ENCODE measurements at regions not wholly inside any gene's neighbourhood (a gene's known extent, or its start where the extent isn't known, plus 50 kb on each side); places are given as distances from the start of the nearest gene placed in this dataset.
"Not testable (repeated sequence)": the region's sequence is repeated elsewhere in the genome, so short reads cannot be mapped to it uniquely, and the experiment has no call there.

- Histone ChIP-seq H3K9me3 (no peaks in the 10 kb centered on the region), H3K4me1 (no peaks in the 10 kb centered on the region), H3K4me3 (no peak overlapping the region), H3K27ac (no peak overlapping the region), H3K27me3 (no peaks in the 10 kb centered on the region), H3K36me3 (no peaks in the 10 kb centered on the region)
- intact Hi-C loops (cut with DNase I): no loop called here
- DNase-seq (ENCODE audit: low spot score in 2 of 2): no peak
- TF ChIP-seq CTCF (IDR thresholded peaks at IDR 0.05): no peak
Observed at GRCh38 chr11:22536071-22536470, 89.6 kb downstream of the FANCF start.

- H3K9me3 ChIP-seq; H3K4me3 ChIP-seq; H3K27me3 ChIP-seq; H3K27ac ChIP-seq; H3K36me3 ChIP-seq; H3K4me1 ChIP-seq; DNase-seq (ENCODE audit: low spot score in 2 of 2); intact Hi-C loops (cut with DNase I): not testable (repeated sequence)
Observed at GRCh38 chr11:22528612-22529429, 96.8 kb downstream of the FANCF start.

- no peak for DNase-seq (ENCODE audit: low spot score in 2 of 2)
- no peak for TF ChIP-seq CTCF (IDR thresholded peaks at IDR 0.05)
- H3K9me3 ChIP-seq: no peaks in the 10 kb centered on the region
- no peak overlapping the region for H3K4me3 ChIP-seq
- intact Hi-C loops (cut with DNase I): no loop called here
- H3K36me3 ChIP-seq: no peaks in the 10 kb centered on the region
- H3K27me3 ChIP-seq: no peaks in the 10 kb centered on the region
- H3K27ac ChIP-seq: no peak overlapping the region
- no peaks in the 10 kb centered on the region for H3K4me1 ChIP-seq
Observed at GRCh38 chr11:22522225-22522624, 103.4 kb downstream of the FANCF start.

GRCh38 chr11:22521226-22521625 lies 104.4 kb downstream of the FANCF start:
- TF ChIP-seq CTCF (IDR thresholded peaks at IDR 0.05): no peak
- intact Hi-C loops (cut with DNase I): no loop called here

GRCh38 chr11:22520521-22520920 lies 105.1 kb downstream of the FANCF start:
- intact Hi-C loops (cut with DNase I): no loop called here
- Histone ChIP-seq H3K27me3 (no peaks in the 10 kb centered on the region), H3K4me3 (no peak overlapping the region), H3K27ac (no peak overlapping the region), H3K36me3 (no peaks in the 10 kb centered on the region), H3K4me1 (no peaks in the 10 kb centered on the region), H3K9me3 (no peaks in the 10 kb centered on the region)
- TF ChIP-seq CTCF (IDR thresholded peaks at IDR 0.05): no peak
- DNase-seq (ENCODE audit: low spot score in 2 of 2): no peak

More at GRCh38 chr11:22521226-22521625, 104.4 kb downstream of the FANCF start:
- H3K36me3 ChIP-seq: no peaks in the 10 kb centered on the region
- no peak for DNase-seq (ENCODE audit: low spot score in 2 of 2)
- H3K4me1 ChIP-seq: no peaks in the 10 kb centered on the region
- H3K4me3 ChIP-seq: no peak overlapping the region
- no peak overlapping the region for H3K27ac ChIP-seq
- no peaks in the 10 kb centered on the region for H3K27me3 ChIP-seq
- no peaks in the 10 kb centered on the region for H3K9me3 ChIP-seq

GRCh38 chr11:22518344-22518743 lies 107.3 kb downstream of the FANCF start:
- H3K4me3 ChIP-seq; H3K4me1 ChIP-seq; H3K36me3 ChIP-seq; DNase-seq (ENCODE audit: low spot score in 2 of 2); H3K27me3 ChIP-seq; H3K27ac ChIP-seq; H3K9me3 ChIP-seq; intact Hi-C loops (cut with DNase I): not testable (repeated sequence)

GRCh38 chr11:22516111-22516510 lies 109.5 kb downstream of the FANCF start:
- intact Hi-C loops (cut with DNase I): no loop called here
- Histone ChIP-seq H3K4me1 (no peaks in the 10 kb centered on the region), H3K27me3 (no peaks in the 10 kb centered on the region), H3K36me3 (no peaks in the 10 kb centered on the region), H3K27ac (no peak overlapping the region), H3K4me3 (no peak overlapping the region), H3K9me3 (no peaks in the 10 kb centered on the region)
- TF ChIP-seq CTCF (IDR thresholded peaks at IDR 0.05): no peak
- DNase-seq (ENCODE audit: low spot score in 2 of 2): no peak

Measured in ascending aorta (tissue), 2 donors.